Peyer's patch (tissue), 4 donors: ENCODE measurements at regions not wholly inside any gene's neighbourhood (a gene's known extent, or its start where the extent isn't known, plus 50 kb on each side); places are given as distances from the start of the nearest gene placed in this dataset.

Source experiments
- DNase-seq, 3 donors: peaks; one replicate each; pipeline ENCODE4 v3.0.0-alpha.2; 2017 to 2019
- H3K27ac ChIP-seq, 4 donors: fragments of 200-600 bp; sonication (generic); one replicate each; pipeline ENCODE4 v1.5.1; 2016 to 2019
- H3K27me3 ChIP-seq, 2 donors: fragments of 200-600 bp; sonication (generic); one replicate each; pipeline ENCODE4 v1.5.1; 2019
- H3K36me3 ChIP-seq, 3 donors: fragments of 200-600 bp; sonication (generic); one replicate each; pipeline ENCODE4 v1.5.1; 2016 to 2019
- H3K4me1 ChIP-seq, 4 donors: fragments of 200-600 bp; sonication (generic); one replicate each; pipeline ENCODE4 v1.5.1; 2016 to 2019
- H3K4me3 ChIP-seq, 4 donors: fragments of 200-600 bp; sonication (generic); 1 replicate in 3 of 4; 2 replicates in 1 of 4; pipeline ENCODE4 v1.5.1; 2016 to 2019; ENCODE audit warnings: mild to moderate bottlenecking in 1 of 4
- H3K9me3 ChIP-seq, 4 donors: fragments of 200-600 bp; sonication (generic); one replicate each; pipeline ENCODE4 v1.5.1; 2016 to 2019; ENCODE audit warnings: mild to moderate bottlenecking in 1 of 4
- CTCF ChIP-seq, 6 experiments: fragments of 450-650 bp in 4 of 6; fragments of 200-600 bp in 2 of 6; sonication (generic) in 1 of 6; IDR thresholded peaks; one replicate each; pipeline ENCODE4 v1.5.1; 2017 to 2019; ENCODE audit warnings: antibody characterized with exemption in 6 of 6, mild to moderate bottlenecking in 3 of 6, moderate library complexity in 1 of 6
- POLR2A ChIP-seq, 2 donors: fragments of 450-650 bp; IDR thresholded peaks; one replicate each; pipeline ENCODE4 v1.5.1; 2017; ENCODE audit warnings: antibody characterized with exemption in 2 of 2, mild to moderate bottlenecking in 2 of 2, moderate library complexity in 2 of 2

DNA sequence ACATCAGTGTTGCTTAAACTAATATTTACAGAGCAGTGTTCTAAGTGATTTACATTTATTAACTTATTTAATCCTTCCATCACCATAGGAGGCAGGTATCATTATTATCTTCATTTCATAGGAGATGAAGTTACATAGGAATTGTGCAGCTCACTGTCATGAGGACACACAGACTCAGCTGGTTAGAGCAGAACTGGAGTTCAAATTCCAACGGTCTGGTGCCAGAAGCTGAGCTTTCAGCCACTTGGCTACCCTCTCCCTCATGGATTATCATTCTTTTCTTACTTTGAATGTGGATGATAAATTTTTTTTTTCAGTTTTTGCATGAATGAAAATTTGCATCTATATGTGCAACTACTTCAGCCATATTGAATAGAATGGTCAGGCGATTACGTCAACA, 86.0 kb upstream of the LRIG1 start:
- Histone ChIP-seq H3K36me3 (no peaks in the 10 kb centered on the region), H3K4me3 (no peak overlapping the region), H3K4me1 (no peaks in the 10 kb centered on the region), H3K27me3 (no peaks in the 10 kb centered on the region), H3K27ac (no peak overlapping the region), H3K9me3 (no peaks in the 10 kb centered on the region)
- TF ChIP-seq POLR2A (IDR thresholded peaks at IDR 0.05) (no peak), CTCF (IDR thresholded peaks at IDR 0.05) (no peak)
- DNase-seq: no peak

GRCh38 chr3:66588340-66588847, 87.6 kb upstream of the LRIG1 start:
- no peak for DNase-seq
- no peaks in the 10 kb centered on the region for H3K36me3 ChIP-seq
- no peaks in the 10 kb centered on the region for H3K27me3 ChIP-seq
- TF ChIP-seq POLR2A (IDR thresholded peaks at IDR 0.05) (no peak), CTCF (IDR thresholded peaks at IDR 0.05) (no peak)
- H3K4me3 ChIP-seq: no peak overlapping the region
- H3K4me1 ChIP-seq: no peaks in the 10 kb centered on the region
- H3K9me3 ChIP-seq: no peaks in the 10 kb centered on the region
- peak overlapping the region in 1 of 4 donors; percentile 3 for H3K27ac ChIP-seq

DNA sequence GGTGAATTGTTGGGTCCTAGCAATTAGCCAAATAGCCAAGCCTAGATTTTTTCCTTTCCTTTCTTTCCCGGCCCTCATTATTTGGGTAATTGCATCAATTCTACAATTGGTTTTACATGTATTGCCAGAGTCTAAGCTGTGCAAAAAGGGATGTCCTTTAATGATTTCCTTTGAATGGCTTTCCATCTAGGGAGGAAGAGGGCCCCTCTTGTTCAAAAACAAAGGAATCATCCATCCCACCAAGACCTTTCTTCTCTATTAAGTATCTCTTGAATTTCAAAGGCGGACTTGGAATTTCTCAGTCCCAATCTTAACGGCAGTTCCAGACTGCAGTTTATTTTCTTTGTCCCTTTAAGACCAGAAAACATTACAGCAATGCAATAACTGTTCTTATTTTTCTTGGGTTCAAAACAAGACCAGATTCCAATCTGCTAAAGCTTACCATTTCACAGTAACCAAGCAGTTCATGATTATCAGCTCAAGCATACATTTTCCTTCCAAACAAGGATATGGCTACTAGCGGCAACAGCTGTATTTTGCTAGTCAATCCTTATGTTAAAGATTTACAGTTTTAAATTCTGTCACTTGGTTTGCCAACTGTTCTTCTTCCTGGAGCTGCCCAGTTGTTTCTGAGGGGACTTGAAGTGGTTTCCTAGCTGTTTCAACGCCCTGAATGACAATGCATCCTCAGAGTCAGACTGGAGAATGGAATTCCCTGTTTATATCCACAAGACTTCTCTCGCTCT, 91.4 kb upstream of the LRIG1 start:
- no peaks in the 10 kb centered on the region for H3K27me3 ChIP-seq
- H3K9me3 ChIP-seq: no peaks in the 10 kb centered on the region
- DNase-seq: no peak
- no peaks in the 10 kb centered on the region for H3K36me3 ChIP-seq
- H3K27ac ChIP-seq: no peak overlapping the region
- TF ChIP-seq CTCF (IDR thresholded peaks at IDR 0.05): no peak
- TF ChIP-seq POLR2A (IDR thresholded peaks at IDR 0.05): no peak
- H3K4me1 ChIP-seq: no peaks in the 10 kb centered on the region
- no peak overlapping the region for H3K4me3 ChIP-seq

DNA sequence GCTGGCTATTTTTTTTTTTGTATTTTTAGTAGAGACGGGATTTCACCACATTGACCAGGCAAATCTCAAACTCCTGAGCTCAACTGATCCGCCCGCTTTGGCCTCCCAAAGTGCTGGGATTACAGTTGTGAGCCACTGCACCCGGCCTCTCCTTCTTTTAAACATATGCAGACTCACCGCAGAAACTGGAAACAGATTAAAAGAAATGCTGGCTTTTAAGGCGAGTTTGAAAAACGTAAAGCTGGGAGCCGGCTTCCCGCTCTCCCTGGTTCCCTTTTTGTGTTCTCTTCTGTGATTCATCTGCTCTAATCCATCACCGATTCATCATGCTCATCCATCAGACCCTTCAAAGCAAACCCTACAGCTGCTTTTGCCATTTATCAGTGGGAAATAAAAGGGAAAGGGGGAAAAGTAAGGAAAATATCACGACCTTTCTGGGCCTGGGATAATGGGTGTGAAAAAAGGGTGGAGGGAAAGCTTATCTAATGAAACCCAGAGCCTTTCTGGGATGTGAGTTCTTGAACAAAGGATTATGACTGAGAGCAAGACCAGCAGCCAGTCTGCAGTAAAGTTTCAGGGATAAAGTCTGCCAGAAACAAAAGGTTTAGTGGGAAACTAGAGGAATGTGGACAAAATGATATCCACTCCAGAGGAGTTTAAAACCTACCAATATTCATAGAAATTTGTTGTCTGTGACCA, 92.3 kb upstream of the LRIG1 start:
- Histone ChIP-seq H3K4me3 (no peak overlapping the region), H3K36me3 (no peaks in the 10 kb centered on the region), H3K27me3 (no peaks in the 10 kb centered on the region), H3K9me3 (no peaks in the 10 kb centered on the region), H3K27ac (no peak overlapping the region), H3K4me1 (no peaks in the 10 kb centered on the region)
- no peak for DNase-seq
- no peak for TF ChIP-seq POLR2A (IDR thresholded peaks at IDR 0.05)
- TF ChIP-seq CTCF (IDR thresholded peaks at IDR 0.05): no peak

DNA sequence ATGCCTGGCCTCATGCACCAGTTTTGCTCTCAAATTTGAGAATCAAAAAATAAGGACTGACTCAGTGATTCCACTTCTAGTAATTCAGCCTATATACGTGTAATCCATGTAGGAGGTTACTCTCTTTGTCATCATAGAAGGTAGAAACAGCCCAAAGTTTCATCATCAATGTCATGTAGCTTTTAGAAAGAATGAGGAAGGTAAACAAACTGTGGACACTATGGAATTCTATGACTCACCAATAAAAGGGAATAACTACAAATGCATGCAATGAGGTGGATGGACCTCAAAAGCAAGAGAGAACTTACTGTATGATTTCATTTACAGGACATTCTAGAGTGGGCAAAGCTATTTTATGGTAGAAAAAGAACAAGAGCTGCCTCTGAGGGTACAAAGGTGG, 93.2 kb upstream of the LRIG1 start:
- TF ChIP-seq CTCF (IDR thresholded peaks at IDR 0.05) (no peak), POLR2A (IDR thresholded peaks at IDR 0.05) (no peak)
- no peaks in the 10 kb centered on the region for H3K36me3 ChIP-seq
- no peak overlapping the region for H3K4me3 ChIP-seq
- H3K4me1 ChIP-seq: no peaks in the 10 kb centered on the region
- H3K9me3 ChIP-seq: no peaks in the 10 kb centered on the region
- no peak overlapping the region for H3K27ac ChIP-seq
- no peak for DNase-seq
- H3K27me3 ChIP-seq: no peaks in the 10 kb centered on the region
